ENCODE measurements at regions not wholly inside any gene's neighbourhood (a gene's known extent, or its start where the extent isn't known, plus 50 kb on each side); places are given as distances from the start of the nearest gene placed in this dataset.
"Not testable (repeated sequence)": the region's sequence is repeated elsewhere in the genome, so short reads cannot be mapped to it uniquely, and the experiment has no call there.

GRCh38 chr2:57044931-57045635, 861.3 kb downstream of the CCDC85A start:
- no peaks in the 10 kb centered on the region for H3K9me3 ChIP-seq
- TF ChIP-seq CTCF (IDR thresholded peaks at IDR 0.05) (no peak), POLR2A (IDR thresholded peaks at IDR 0.05) (no peak), EP300 (IDR thresholded peaks at IDR 0.05) (no peak)
- no peaks in the 10 kb centered on the region for H3K4me1 ChIP-seq (ENCODE audit: insufficient read depth)
- H3K36me3 ChIP-seq = no peaks in the 10 kb centered on the region
- no peak overlapping the region for H3K4me3 ChIP-seq
- H3K27me3 ChIP-seq = no peaks in the 10 kb centered on the region
- DNase-seq = no peak
- 91 to 95% (median 92%) methylated on average over 4 of the region's 4 CpGs for WGBS, 3 donors
- H3K27ac ChIP-seq = no peak overlapping the region
- intact Hi-C loops (cut with DNase I) = no loop called here

- Histone ChIP-seq H3K27ac (no peak overlapping the region), H3K27me3 (no peaks in the 10 kb centered on the region), H3K36me3 (no peaks in the 10 kb centered on the region), H3K4me3 (no peak overlapping the region), H3K9me3 (no peaks in the 10 kb centered on the region), H3K4me1 (ENCODE audit: insufficient read depth) (no peaks in the 10 kb centered on the region)
- TF ChIP-seq EP300 (IDR thresholded peaks at IDR 0.05) (no peak), CTCF (IDR thresholded peaks at IDR 0.05) (no peak), POLR2A (IDR thresholded peaks at IDR 0.05) (no peak)
- no peak for DNase-seq
- 73 to 93% (median 92%) methylated on average over 3 of the region's 3 CpGs for WGBS, 3 donors
- intact Hi-C loops (cut with DNase I) = no loop called here
Measured at GRCh38 chr2:57049273-57049672, 865.5 kb downstream of the CCDC85A start.

GRCh38 chr2:57050007-57050406, 866.2 kb downstream of the CCDC85A start:
- intact Hi-C loops (cut with DNase I) = no loop called here
- Histone ChIP-seq H3K27me3 (no peaks in the 10 kb centered on the region), H3K9me3 (no peaks in the 10 kb centered on the region), H3K27ac (no peak overlapping the region), H3K4me1 (ENCODE audit: insufficient read depth) (no peaks in the 10 kb centered on the region), H3K4me3 (no peak overlapping the region), H3K36me3 (no peaks in the 10 kb centered on the region)
- WGBS, 3 donors = 85 to 90% (median 86%) methylated on average over 3 of the region's 3 CpGs
- DNase-seq = no peak
- TF ChIP-seq POLR2A (IDR thresholded peaks at IDR 0.05) (no peak), EP300 (IDR thresholded peaks at IDR 0.05) (no peak), CTCF (IDR thresholded peaks at IDR 0.05) (no peak)

- 73 to 85% (median 74%) methylated on average over 1 of the region's 1 CpG for WGBS, 3 donors
- H3K9me3 ChIP-seq; H3K4me1 ChIP-seq (ENCODE audit: insufficient read depth); intact Hi-C loops (cut with DNase I); DNase-seq; H3K36me3 ChIP-seq; H3K27me3 ChIP-seq; H3K27ac ChIP-seq; H3K4me3 ChIP-seq: not testable (repeated sequence)
Measured at GRCh38 chr2:57066301-57066700, 882.5 kb downstream of the CCDC85A start.

- H3K36me3 ChIP-seq = no peaks in the 10 kb centered on the region
- no peak for DNase-seq
- H3K4me3 ChIP-seq = no peak overlapping the region
- no peak overlapping the region for H3K27ac ChIP-seq
- no peaks in the 10 kb centered on the region for H3K27me3 ChIP-seq
- intact Hi-C loops (cut with DNase I) = no loop called here
- no peaks in the 10 kb centered on the region for H3K4me1 ChIP-seq (ENCODE audit: insufficient read depth)
- TF ChIP-seq EP300 (IDR thresholded peaks at IDR 0.05) = no peak
- no peaks in the 10 kb centered on the region for H3K9me3 ChIP-seq
Measured at GRCh38 chr2:57075226-57075625, 891.4 kb downstream of the CCDC85A start.

Data from ovary (tissue), 7 donors.